K562 (cell line): ENCODE measurements at regions not wholly inside any gene's neighbourhood (a gene's known extent, or its start where the extent isn't known, plus 50 kb on each side); places are given as distances from the start of the nearest gene placed in this dataset.

Source experiments
- ATAC-seq: fragments of 200-7000 bp; cut with Tn5 transposase; 3 replicates; pipeline ENCODE4 v1.9.1; 2020; ENCODE audit warnings: moderate library complexity
- BruUV-seq: library from RNA; stranded (reverse); fragments of 400-500 nt; replicated peaks from 2 replicates; lab custom pipeline; 2021; lab: Mats Ljungman, UMichigan
- CTCF ChIA-PET: fragments of 300-600 bp; formaldehyde crosslinking; extraction: SDS; loops from one replicate; lab custom pipeline; 2021; ENCODE audit warnings: low intra/inter-chr PET ratio; lab: Yijun Ruan, JAX
- POLR2A ChIA-PET: fragments of 300-600, 350-650 bp; sonication (Branson Sonifier 250); formaldehyde crosslinking; extraction: SDS; loops from one replicate; lab custom pipeline; 2021; ENCODE audit warnings: antibody characterized with exemption, inconsistent platforms; lab: Yijun Ruan, JAX
- DNase-seq, 4 experiments: peaks; one replicate each; pipeline versions ENCODE4 v3.0.0 to v3.0.0-alpha.2; 2011 to 2018; ENCODE audit warnings: low spot score in 3 of 4, mixed read lengths in 3 of 4; ENCODE audit errors: extremely low read depth in 1 of 4
- FAIRE-seq: peaks from 2 replicates; lab custom pipeline; 2011; peaks lifted over from hg19 to GRCh38; lab: Jason Lieb, UNC
- H2AFZ ChIP-seq: 2 replicates; pipeline ENCODE4 v1.6.0; 2011; ENCODE audit warnings: low read depth, low read length, control low read depth, inconsistent platforms
- H3K27ac ChIP-seq: fragments of 200-600 bp; 3 replicates; pipeline ENCODE4 v1.8.0; 2011; ENCODE audit warnings: low read depth, mild to moderate bottlenecking, control low read depth, inconsistent platforms, low read length, moderate library complexity, mixed read lengths; ENCODE audit errors: extremely low read depth
- H3K27me3 ChIP-seq, 2 experiments: fragments of 300-600 bp in 1 of 2; 2 replicates in 1 of 2; 3 replicates in 1 of 2; pipeline versions ENCODE4 v1.6.0 to v1.8.0; 2011; ENCODE audit warnings: inconsistent platforms in 2 of 2, low read length in 2 of 2, mild to moderate bottlenecking in 1 of 2, mixed read lengths in 1 of 2, moderate library complexity in 1 of 2; ENCODE audit not compliant: control insufficient read depth in 2 of 2, insufficient read depth in 2 of 2
- H3K36me3 ChIP-seq: fragments of 300-600 bp; 3 replicates; pipeline ENCODE4 v1.8.0; 2011; ENCODE audit warnings: mild to moderate bottlenecking, low read length, inconsistent platforms; ENCODE audit not compliant: control insufficient read depth, insufficient read depth
- H3K4me1 ChIP-seq, 2 experiments: fragments of 200-600 bp in 1 of 2; replicated peaks in 1 of 2; 2 replicates in 1 of 2; 3 replicates in 1 of 2; pipeline versions ENCODE4 v1.5.1 to v1.8.0; 2011; ENCODE audit warnings: inconsistent platforms in 2 of 2, low read length in 2 of 2, mild to moderate bottlenecking in 1 of 2, mixed read lengths in 1 of 2, moderate library complexity in 1 of 2; ENCODE audit not compliant: control insufficient read depth in 2 of 2, insufficient read depth in 2 of 2
- H3K4me2 ChIP-seq: 2 replicates; pipeline ENCODE4 v1.6.1; 2011; ENCODE audit warnings: low read length, control low read depth, inconsistent platforms, mixed read lengths; ENCODE audit not compliant: insufficient read depth
- H3K4me3 ChIP-seq: fragments of 200-600 bp; sonication (generic), shearing (Covaris generic); 2 replicates; pipeline ENCODE4 v1.5.1; 2016; ENCODE audit warnings: control low read depth, inconsistent platforms
- H3K79me2 ChIP-seq: fragments of 200-600 bp; 3 replicates; pipeline ENCODE4 v1.8.0; 2011; ENCODE audit warnings: low read length, inconsistent platforms; ENCODE audit not compliant: control insufficient read depth, insufficient read depth
- H3K9ac ChIP-seq, 2 experiments: 2 replicates each; pipeline versions ENCODE4 v1.6.0 to v1.6.1; 2011; ENCODE audit warnings: low read depth in 2 of 2, low read length in 2 of 2, control low read depth in 1 of 2, inconsistent platforms in 1 of 2, mild to moderate bottlenecking in 1 of 2, mixed read lengths in 1 of 2; ENCODE audit not compliant: insufficient read depth in 1 of 2
- H3K9me1 ChIP-seq: one replicate; pipeline ENCODE4 v1.6.0; 2011; ENCODE audit warnings: inconsistent platforms, mild to moderate bottlenecking, low read length, moderate library complexity; ENCODE audit not compliant: control insufficient read depth, insufficient read depth
- H3K9me3 ChIP-seq: replicated peaks from 2 replicates; pipeline ENCODE4 v1.5.1; 2011; ENCODE audit warnings: low read depth, low read length, inconsistent platforms; ENCODE audit not compliant: control insufficient read depth, insufficient read depth
- H4K20me1 ChIP-seq: replicated peaks from 2 replicates; pipeline ENCODE4 v1.6.1; 2011; ENCODE audit warnings: low read length, inconsistent platforms, mixed read lengths; ENCODE audit not compliant: control insufficient read depth, insufficient read depth
- DLX4 ChIP-seq: fragments of 250-450 bp; sonication (Bioruptor Pico); IDR thresholded peaks from 2 replicates; pipeline ENCODE4 v1.6.1; 2021; ENCODE audit warnings: mild to moderate bottlenecking
- HNRNPK ChIP-seq: fragments of 200-400 bp; formaldehyde crosslinking; IDR thresholded peaks from one replicate; pipeline ENCODE4 v1.6.1; 2018; ENCODE audit warnings: mild to moderate bottlenecking, low read depth, low read length; ENCODE audit not compliant: poor library complexity, severe bottlenecking
- NUFIP1 ChIP-seq: fragments of 450-650 bp; IDR thresholded peaks from 2 replicates; pipeline ENCODE4 v1.6.1; 2018; ENCODE audit not compliant: partially characterized antibody
- SAFB2 ChIP-seq: fragments of 200-400 bp; formaldehyde crosslinking; IDR thresholded peaks from 2 replicates; pipeline ENCODE4 v1.6.1; 2018; ENCODE audit warnings: borderline replicate concordance, low read length, low read depth, moderate library complexity; ENCODE audit not compliant: severe bottlenecking
- SAP30 ChIP-seq: fragments of 200-600 bp; sonication (generic); IDR thresholded peaks from 2 replicates; pipeline ENCODE4 v1.6.1; 2012; ENCODE audit warnings: borderline replicate concordance, low read depth, mild to moderate bottlenecking, moderate library complexity, low read length, control low read depth, inconsistent platforms; ENCODE audit not compliant: insufficient read depth, poor library complexity, severe bottlenecking
- TCF7 ChIP-seq: sonication (generic); IDR thresholded peaks from 2 replicates; pipeline ENCODE4 v1.6.1; 2016; ENCODE audit warnings: antibody characterized with exemption, borderline replicate concordance
- TFAM ChIP-seq: fragments of 250-450 bp; sonication (Bioruptor Pico); conservative IDR thresholded peaks from 2 replicates; pipeline ENCODE4 v1.5.0; 2021; ENCODE audit warnings: mild to moderate bottlenecking, moderate library complexity
- U2AF2 ChIP-seq: fragments of 200-400 bp; formaldehyde crosslinking; optimal IDR thresholded peaks from 2 replicates; pipeline ENCODE3; 2017; ENCODE audit warnings: low read depth, mild to moderate bottlenecking, low read length
- ZNF217 ChIP-seq: sonication (generic); formaldehyde crosslinking; IDR thresholded peaks from 2 replicates; pipeline ENCODE4 v1.8.0; 2022; ENCODE audit warnings: mild to moderate bottlenecking, missing genetic modification reagents
- ZNF311 ChIP-seq: fragments of 250-450 bp; sonication (Bioruptor Pico); IDR thresholded peaks from 2 replicates; pipeline ENCODE4 v1.4.0; 2020; ENCODE audit warnings: mild to moderate bottlenecking, moderate library complexity
- ZNF354B ChIP-seq: fragments of 250-450 bp; sonication (Bioruptor Pico); IDR thresholded peaks from 2 replicates; pipeline ENCODE4 v1.4.0; 2020
- ZNF76 ChIP-seq: fragments of 250-450 bp; sonication (Bioruptor Pico); IDR thresholded peaks from 2 replicates; pipeline ENCODE4 v1.4.0; 2020; ENCODE audit warnings: mild to moderate bottlenecking, moderate library complexity, borderline replicate concordance
- WGBS: fragments of 100-300 bp; shearing (Covaris generic); methylation state at CpG from one replicate; pipeline ENCODE4 v1.1.6; 2016; ENCODE audit warnings: low coverage, mixed read lengths; ENCODE audit not compliant: insufficient coverage; ENCODE audit errors: missing lambda C conversion rate; 5-methylcytosine and 5-hydroxymethylcytosine counted together
- in situ Hi-C: fragments of 300-500 bp; cut with MboI; formaldehyde crosslinking; loops from 4 replicates; pipeline ENCODE4 v1.15.0; 2018; ENCODE audit warnings: inconsistent platforms, mixed read lengths
- intact Hi-C: fragments of 100-400 bp; cut with micrococcal nuclease; formaldehyde crosslinking; loops from 2 replicates; pipeline ENCODE4 v1.14.2; 2022

- POLR2A ChIA-PET: no interaction called here
- H3K4me3 ChIP-seq: no peak overlapping the region
- no peak overlapping the region for H3K4me2 ChIP-seq
- WGBS: 7% methylated on average over 3 of the region's 3 CpGs
- TF ChIP-seq SAFB2: no peak
- no peak for TF ChIP-seq NUFIP1
- TF ChIP-seq ZNF354B (CRISPR knock-in tag): no peak
- no peak for TF ChIP-seq TFAM (CRISPR knock-in tag)
- no peak for TF ChIP-seq DLX4 (CRISPR knock-in tag)
- TF ChIP-seq HNRNPK: no peak
- no peak for TF ChIP-seq ZNF311
- no peak for TF ChIP-seq ZNF217 (CRISPR knock-in tag)
- TF ChIP-seq SAP30: no peak
- TF ChIP-seq TCF7: no peak
- TF ChIP-seq U2AF2: no peak
- TF ChIP-seq ZNF76 (CRISPR knock-in tag): no peak
- in situ Hi-C loops: no loop called here
- no peaks in the 10 kb centered on the region; the same call in none of the 2 replicates for H3K9me3 ChIP-seq
- no peaks in the 10 kb centered on the region for H3K27me3 ChIP-seq
- no peaks in the 10 kb centered on the region for H3K79me2 ChIP-seq
- no peak overlapping the region for H3K27ac ChIP-seq
- H3K9me1 ChIP-seq: no peaks in the 10 kb centered on the region
- H4K20me1 ChIP-seq: no peaks in the 10 kb centered on the region
- H3K9ac ChIP-seq: no peak overlapping the region
- CTCF ChIA-PET: no interaction called here
- FAIRE-seq (no peak), ATAC-seq (no peak), DNase-seq (no peak)
- BruUV-seq: no TSS peak
- H3K36me3 ChIP-seq: no peaks in the 10 kb centered on the region
- intact Hi-C loops: no loop called here
- no peak overlapping the region for H2AFZ ChIP-seq
- H3K4me1 ChIP-seq: no peaks in the 10 kb centered on the region
Measured at GRCh38 chr6:23389386-23389785, 736.6 kb upstream of the NRSN1 start.
